Progenitor cell of endocrine pancreas (in vitro differentiated cells): ENCODE measurements at regions not wholly inside any gene's neighbourhood (a gene's known extent, or its start where the extent isn't known, plus 50 kb on each side); places are given as distances from the start of the nearest gene placed in this dataset.

Experiments
- DNase-seq: peaks from one replicate; pipeline ENCODE4 v3.0.0; 2021; ENCODE audit warnings: low spot score; ENCODE audit not compliant: unreplicated experiment
- H3K27ac Mint-ChIP-seq: 2 replicates; pipeline ENCODE4 v1.8.0; 2021; ENCODE audit warnings: mild to moderate bottlenecking, moderate library complexity, mixed read lengths
- H3K27me3 Mint-ChIP-seq: 2 replicates; pipeline ENCODE4 v1.8.0; 2021; ENCODE audit warnings: mixed read lengths
- H3K36me3 Mint-ChIP-seq: 2 replicates; pipeline ENCODE4 v1.8.0; 2022; ENCODE audit warnings: mixed read lengths; ENCODE audit not compliant: insufficient read depth
- H3K4me1 Mint-ChIP-seq: 2 replicates; pipeline ENCODE4 v1.8.0; 2021; ENCODE audit warnings: low read depth, mixed read lengths
- H3K4me3 Mint-ChIP-seq: 2 replicates; pipeline ENCODE4 v1.8.0; 2021; ENCODE audit warnings: low read depth, mild to moderate bottlenecking, moderate library complexity, mixed read lengths
- H3K9me3 Mint-ChIP-seq: 2 replicates; pipeline ENCODE4 v1.8.0; 2021; ENCODE audit warnings: low read depth, mixed read lengths
- TF ChIP-seq, protein P1 (sequence below): fragments of 200-600 bp; sonication (generic); IDR thresholded peaks from one replicate; pipeline ENCODE4 v1.5.0; 2021; ENCODE audit warnings: antibody characterized with exemption, mild to moderate bottlenecking; ENCODE audit not compliant: unreplicated experiment

GRCh38 chr4:15250021-15250441 is 177.8 kb upstream of the C1QTNF7 start:
- DNase-seq: no peak
- Mint-ChIP-seq H3K9me3 (no peaks in the 10 kb centered on the region), H3K4me3 (no peak overlapping the region), H3K27ac (no peak overlapping the region), H3K36me3 (no peaks in the 10 kb centered on the region), H3K27me3 (no peaks in the 10 kb centered on the region), H3K4me1 (no peaks in the 10 kb centered on the region)
- TF ChIP-seq, protein P1, sequence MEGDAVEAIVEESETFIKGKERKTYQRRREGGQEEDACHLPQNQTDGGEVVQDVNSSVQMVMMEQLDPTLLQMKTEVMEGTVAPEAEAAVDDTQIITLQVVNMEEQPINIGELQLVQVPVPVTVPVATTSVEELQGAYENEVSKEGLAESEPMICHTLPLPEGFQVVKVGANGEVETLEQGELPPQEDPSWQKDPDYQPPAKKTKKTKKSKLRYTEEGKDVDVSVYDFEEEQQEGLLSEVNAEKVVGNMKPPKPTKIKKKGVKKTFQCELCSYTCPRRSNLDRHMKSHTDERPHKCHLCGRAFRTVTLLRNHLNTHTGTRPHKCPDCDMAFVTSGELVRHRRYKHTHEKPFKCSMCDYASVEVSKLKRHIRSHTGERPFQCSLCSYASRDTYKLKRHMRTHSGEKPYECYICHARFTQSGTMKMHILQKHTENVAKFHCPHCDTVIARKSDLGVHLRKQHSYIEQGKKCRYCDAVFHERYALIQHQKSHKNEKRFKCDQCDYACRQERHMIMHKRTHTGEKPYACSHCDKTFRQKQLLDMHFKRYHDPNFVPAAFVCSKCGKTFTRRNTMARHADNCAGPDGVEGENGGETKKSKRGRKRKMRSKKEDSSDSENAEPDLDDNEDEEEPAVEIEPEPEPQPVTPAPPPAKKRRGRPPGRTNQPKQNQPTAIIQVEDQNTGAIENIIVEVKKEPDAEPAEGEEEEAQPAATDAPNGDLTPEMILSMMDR: no peak

DNA sequence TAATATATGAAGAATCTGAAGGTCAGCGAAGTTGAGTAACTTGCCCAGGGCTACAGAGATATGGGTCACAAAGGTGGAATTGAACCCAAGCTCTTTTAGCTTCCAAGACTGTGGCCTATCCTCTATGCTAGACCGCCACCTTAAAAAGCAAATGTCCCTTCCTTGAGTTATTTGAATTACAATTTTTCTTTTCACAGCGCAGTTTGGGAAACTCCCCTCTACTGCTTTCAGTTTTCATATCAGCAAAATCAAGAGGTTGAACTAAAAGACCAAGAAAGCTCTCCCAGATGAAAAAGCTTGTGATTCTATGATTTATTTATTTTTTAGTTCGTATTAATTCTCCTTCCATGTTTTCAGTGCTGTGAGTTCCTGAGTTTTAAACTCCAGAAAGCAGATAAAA is 174.5 kb upstream of the C1QTNF7 start:
- no peak overlapping the region for H3K27ac Mint-ChIP-seq
- TF ChIP-seq, protein P1: no peak
- H3K9me3 Mint-ChIP-seq: no peaks in the 10 kb centered on the region
- no peak for DNase-seq
- H3K4me1 Mint-ChIP-seq: no peaks in the 10 kb centered on the region
- H3K27me3 Mint-ChIP-seq: no peaks in the 10 kb centered on the region
- H3K4me3 Mint-ChIP-seq: no peak overlapping the region
- no peaks in the 10 kb centered on the region for H3K36me3 Mint-ChIP-seq

DNA sequence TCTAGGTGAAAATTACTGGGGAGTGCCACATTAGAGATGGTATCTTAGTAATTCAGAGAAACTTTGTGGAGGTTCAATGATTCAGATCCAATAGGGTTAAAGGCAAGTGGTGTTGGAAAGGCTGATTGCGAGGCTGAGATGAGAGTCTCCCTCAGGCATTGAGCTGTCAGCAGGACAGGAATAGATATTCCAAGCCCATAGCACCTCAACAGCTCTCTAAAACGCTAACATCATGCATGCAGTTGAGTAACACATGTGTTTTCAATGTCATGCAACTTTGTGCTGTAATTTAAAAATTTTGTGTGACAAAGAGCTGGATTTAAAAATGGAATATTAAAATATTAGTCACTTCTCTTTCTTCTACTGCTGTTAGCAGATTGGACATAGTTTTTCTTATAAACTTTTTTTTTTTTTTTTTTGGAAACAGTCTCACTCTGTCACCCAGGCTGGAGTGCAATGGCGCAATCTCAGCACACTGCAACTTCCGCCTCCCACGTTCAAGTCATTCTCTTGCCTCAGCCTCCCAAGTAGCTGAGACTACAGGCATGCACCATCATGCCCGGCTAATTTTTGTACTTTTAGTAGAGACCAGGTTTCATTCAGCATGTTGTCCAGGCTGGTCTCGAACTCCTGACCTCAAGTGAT is 173.5 kb upstream of the C1QTNF7 start:
- no peaks in the 10 kb centered on the region for H3K4me1 Mint-ChIP-seq
- no peak overlapping the region for H3K27ac Mint-ChIP-seq
- H3K36me3 Mint-ChIP-seq: no peaks in the 10 kb centered on the region
- TF ChIP-seq, protein P1: no peak
- DNase-seq: no peak
- H3K27me3 Mint-ChIP-seq: no peaks in the 10 kb centered on the region
- no peaks in the 10 kb centered on the region for H3K9me3 Mint-ChIP-seq
- H3K4me3 Mint-ChIP-seq: no peak overlapping the region

DNA sequence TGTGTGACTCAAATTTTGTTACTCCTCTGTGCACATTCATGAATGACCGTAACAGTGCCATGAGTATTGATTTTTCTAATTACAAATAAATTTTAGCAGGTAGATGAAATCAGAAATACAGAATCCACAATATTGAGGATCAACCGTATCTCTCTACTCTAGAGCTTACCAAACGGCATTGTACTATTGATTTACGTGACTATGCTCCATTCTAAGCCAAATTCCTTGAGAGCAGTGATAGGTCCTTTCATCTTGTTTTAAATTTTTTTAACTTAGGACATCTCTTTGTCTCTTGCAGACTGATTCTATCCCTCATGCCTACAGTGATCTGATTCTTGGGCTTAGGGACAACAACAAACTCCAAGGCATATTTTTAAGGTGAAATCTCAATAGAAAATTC is 172.3 kb upstream of the C1QTNF7 start:
- TF ChIP-seq, protein P1: no peak
- H3K9me3 Mint-ChIP-seq: no peaks in the 10 kb centered on the region
- H3K27ac Mint-ChIP-seq: no peak overlapping the region
- H3K4me1 Mint-ChIP-seq: no peaks in the 10 kb centered on the region
- no peak overlapping the region for H3K4me3 Mint-ChIP-seq
- H3K36me3 Mint-ChIP-seq: no peaks in the 10 kb centered on the region
- no peak for DNase-seq
- H3K27me3 Mint-ChIP-seq: no peaks in the 10 kb centered on the region

DNA sequence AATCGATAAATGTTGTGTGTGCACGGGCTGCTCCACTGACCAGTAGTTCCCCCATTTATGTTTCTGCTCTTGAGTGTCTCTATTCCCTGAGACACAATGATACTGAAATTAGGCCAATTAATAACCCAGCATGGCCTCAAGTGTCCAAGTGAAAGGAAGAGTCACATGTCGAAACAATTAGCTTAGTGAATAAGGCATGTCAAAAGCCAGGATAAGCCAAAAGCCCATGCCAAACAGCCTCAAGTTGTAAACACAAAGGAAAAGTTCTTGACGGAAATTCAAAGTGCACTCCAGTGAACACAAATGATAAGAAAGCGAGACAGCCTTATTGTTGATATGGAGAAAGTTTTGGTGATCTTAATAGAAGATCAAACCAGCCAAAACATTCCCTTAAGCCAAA is 167.1 kb upstream of the C1QTNF7 start:
- no peak overlapping the region for H3K4me3 Mint-ChIP-seq
- H3K27me3 Mint-ChIP-seq: no peaks in the 10 kb centered on the region
- no peak overlapping the region for H3K27ac Mint-ChIP-seq
- H3K4me1 Mint-ChIP-seq: no peaks in the 10 kb centered on the region
- TF ChIP-seq, protein P1: no peak
- H3K36me3 Mint-ChIP-seq: no peaks in the 10 kb centered on the region
- DNase-seq: no peak
- H3K9me3 Mint-ChIP-seq: peaks cover 6% of the 10 kb centered on the region
